ENCODE measurements at regions not wholly inside any gene's neighbourhood (a gene's known extent, or its start where the extent isn't known, plus 50 kb on each side); places are given as distances from the start of the nearest gene placed in this dataset.

DNA sequence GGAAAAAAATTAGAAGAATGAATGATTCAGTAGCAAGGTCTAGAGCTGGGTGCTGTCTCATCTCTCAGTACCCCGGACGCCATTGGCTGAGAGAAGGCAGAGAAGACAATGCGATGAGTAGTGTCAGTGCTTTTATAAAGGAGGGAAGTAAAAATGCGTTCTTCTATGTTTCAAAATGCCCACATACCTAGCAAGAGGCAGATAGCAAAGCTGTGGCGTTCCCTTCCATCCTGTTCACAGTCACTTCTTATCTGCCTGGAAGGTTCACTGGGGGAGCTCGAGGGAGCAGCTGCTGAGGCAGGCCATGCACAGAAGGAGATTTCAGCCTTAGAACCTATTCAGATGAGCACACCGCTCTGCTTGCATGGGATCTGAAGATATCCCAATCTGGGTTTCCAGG lies 234.0 kb downstream of the RPLP1 start:
- POLR2A ChIA-PET (ENCODE audit: unreplicated experiment): no interaction called here
- WGBS, 2 experiments (ENCODE audit: extremely low coverage in 2 of 2, insufficient read length in 1 of 2): no CpG with 5 or more reads among the region's 7 CpGs
- CTCF ChIA-PET: no interaction called here
- Histone ChIP-seq H3K9ac (ENCODE audit: low read depth, low read length) (no peak overlapping the region), H3K27ac (ENCODE audit: insufficient read depth, low read length) (no peak overlapping the region), H3K14ac (replicated peaks; ENCODE audit: low read depth, low read length) (no peak overlapping the region), H3K9me1 (ENCODE audit: insufficient read depth, low read length) (no peaks in the 10 kb centered on the region), H2AFZ (replicated peaks; ENCODE audit: low read length, poor library complexity) (no peak overlapping the region), H3K36me3 (ENCODE audit: control insufficient read depth, insufficient read depth, low read length) (no peaks in the 10 kb centered on the region), H3K23ac (ENCODE audit: low read depth, low read length) (no peak overlapping the region), H3K4ac (ENCODE audit: low read depth, low read length) (no peak overlapping the region), H3K18ac (ENCODE audit: low read depth, low read length) (no peak overlapping the region), H2BK120ac (ENCODE audit: low read depth, low read length) (no peak overlapping the region), H4K91ac (ENCODE audit: insufficient read depth, low read depth, low read length) (no peak overlapping the region), H2BK20ac (ENCODE audit: low read depth, low read length) (no peak overlapping the region), H2BK5ac (ENCODE audit: low read depth, low read length, poor library complexity, severe bottlenecking) (no peak overlapping the region), H3K9me3 (ENCODE audit: control insufficient read depth, insufficient read depth, low read length) (peaks cover 27% of the 10 kb centered on the region), H2AK9ac (replicated peaks; ENCODE audit: low read depth, low read length, poor library complexity) (no peak overlapping the region), H3K4me1 (ENCODE audit: control insufficient read depth, insufficient read depth, low read length) (no peaks in the 10 kb centered on the region), H3K27me3 (ENCODE audit: control insufficient read depth, insufficient read depth, low read length) (peaks cover 15% of the 10 kb centered on the region), H2BK15ac (ENCODE audit: low read depth, low read length) (no peak overlapping the region), H4K8ac (ENCODE audit: low read depth in 2 of 2, low read length in 2 of 2) (no peak overlapping the region), H3K56ac (ENCODE audit: extremely low read depth, insufficient read depth, low read length) (no peak overlapping the region), H3K4me3 (ENCODE audit: insufficient read depth, low read depth, low read length) (no peak overlapping the region), H4K20me1 (ENCODE audit: insufficient read depth, low read length) (no peaks in the 10 kb centered on the region), H4K5ac (ENCODE audit: low read depth, low read length) (no peak overlapping the region), H3K4me2 (ENCODE audit: low read depth, low read length) (no peak overlapping the region), H3K79me1 (ENCODE audit: low read depth in 1 of 2, low read length in 2 of 2) (no peaks in the 10 kb centered on the region), H2AK5ac (ENCODE audit: low read depth, low read length) (no peak overlapping the region)
- ATAC-seq (ENCODE audit: low read depth) (no peak), DNase-seq (no peak)
- BruUV-seq (replicated peaks): no TSS peak
- TF ChIP-seq MXI1 (IDR thresholded peaks at IDR 0.05; ENCODE audit: borderline replicate concordance, low read depth, low read length): no peak
- no peak for TF ChIP-seq FOS (IDR thresholded peaks at IDR 0.05; ENCODE audit: low read depth, low read length)
- TF ChIP-seq NFE2L2 (IDR thresholded peaks at IDR 0.05; ENCODE audit: low read depth, low read length): no peak
- TF ChIP-seq, protein P1, sequence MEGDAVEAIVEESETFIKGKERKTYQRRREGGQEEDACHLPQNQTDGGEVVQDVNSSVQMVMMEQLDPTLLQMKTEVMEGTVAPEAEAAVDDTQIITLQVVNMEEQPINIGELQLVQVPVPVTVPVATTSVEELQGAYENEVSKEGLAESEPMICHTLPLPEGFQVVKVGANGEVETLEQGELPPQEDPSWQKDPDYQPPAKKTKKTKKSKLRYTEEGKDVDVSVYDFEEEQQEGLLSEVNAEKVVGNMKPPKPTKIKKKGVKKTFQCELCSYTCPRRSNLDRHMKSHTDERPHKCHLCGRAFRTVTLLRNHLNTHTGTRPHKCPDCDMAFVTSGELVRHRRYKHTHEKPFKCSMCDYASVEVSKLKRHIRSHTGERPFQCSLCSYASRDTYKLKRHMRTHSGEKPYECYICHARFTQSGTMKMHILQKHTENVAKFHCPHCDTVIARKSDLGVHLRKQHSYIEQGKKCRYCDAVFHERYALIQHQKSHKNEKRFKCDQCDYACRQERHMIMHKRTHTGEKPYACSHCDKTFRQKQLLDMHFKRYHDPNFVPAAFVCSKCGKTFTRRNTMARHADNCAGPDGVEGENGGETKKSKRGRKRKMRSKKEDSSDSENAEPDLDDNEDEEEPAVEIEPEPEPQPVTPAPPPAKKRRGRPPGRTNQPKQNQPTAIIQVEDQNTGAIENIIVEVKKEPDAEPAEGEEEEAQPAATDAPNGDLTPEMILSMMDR (conservative IDR thresholded peaks at IDR 0.05; ENCODE audit: low read depth, low read length): no peak
- no peak for TF ChIP-seq MAFK (IDR thresholded peaks at IDR 0.05; ENCODE audit: low read depth, low read length)
- TF ChIP-seq RAD21 (IDR thresholded peaks at IDR 0.05; ENCODE audit: low read length): no peak
- TF ChIP-seq SMC3 (IDR thresholded peaks at IDR 0.05; ENCODE audit: low read depth, low read length): no peak
- TF ChIP-seq, protein P2, sequence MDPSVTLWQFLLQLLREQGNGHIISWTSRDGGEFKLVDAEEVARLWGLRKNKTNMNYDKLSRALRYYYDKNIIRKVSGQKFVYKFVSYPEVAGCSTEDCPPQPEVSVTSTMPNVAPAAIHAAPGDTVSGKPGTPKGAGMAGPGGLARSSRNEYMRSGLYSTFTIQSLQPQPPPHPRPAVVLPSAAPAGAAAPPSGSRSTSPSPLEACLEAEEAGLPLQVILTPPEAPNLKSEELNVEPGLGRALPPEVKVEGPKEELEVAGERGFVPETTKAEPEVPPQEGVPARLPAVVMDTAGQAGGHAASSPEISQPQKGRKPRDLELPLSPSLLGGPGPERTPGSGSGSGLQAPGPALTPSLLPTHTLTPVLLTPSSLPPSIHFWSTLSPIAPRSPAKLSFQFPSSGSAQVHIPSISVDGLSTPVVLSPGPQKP (IDR thresholded peaks at IDR 0.05; ENCODE audit: borderline replicate concordance, low read depth, low read length): no peak
- TF ChIP-seq, protein P3, sequence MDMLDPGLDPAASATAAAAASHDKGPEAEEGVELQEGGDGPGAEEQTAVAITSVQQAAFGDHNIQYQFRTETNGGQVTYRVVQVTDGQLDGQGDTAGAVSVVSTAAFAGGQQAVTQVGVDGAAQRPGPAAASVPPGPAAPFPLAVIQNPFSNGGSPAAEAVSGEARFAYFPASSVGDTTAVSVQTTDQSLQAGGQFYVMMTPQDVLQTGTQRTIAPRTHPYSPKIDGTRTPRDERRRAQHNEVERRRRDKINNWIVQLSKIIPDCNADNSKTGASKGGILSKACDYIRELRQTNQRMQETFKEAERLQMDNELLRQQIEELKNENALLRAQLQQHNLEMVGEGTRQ (IDR thresholded peaks at IDR 0.05; ENCODE audit: low read depth, low read length): no peak
- no peak for TF ChIP-seq CEBPB (IDR thresholded peaks at IDR 0.05; ENCODE audit: low read depth, low read length)
- TF ChIP-seq BHLHE40 (IDR thresholded peaks at IDR 0.05; ENCODE audit: low read depth, low read length): no peak
- no peak for TF ChIP-seq POLR2A (IDR thresholded peaks at IDR 0.05; ENCODE audit: low read depth, low read length)
- no peak for TF ChIP-seq MAZ (IDR thresholded peaks at IDR 0.05; ENCODE audit: borderline replicate concordance, low read depth, low read length)
- no peak for TF ChIP-seq CHD1 (IDR thresholded peaks at IDR 0.05; ENCODE audit: low read depth, low read length)
- TF ChIP-seq RFX5 (IDR thresholded peaks at IDR 0.05; ENCODE audit: low read depth, low read length): no peak
- no peak for TF ChIP-seq RCOR1 (IDR thresholded peaks at IDR 0.05; ENCODE audit: insufficient replicate concordance, low read length)
- in situ Hi-C loops (cut with MboI; ENCODE audit: low sequenced_read_pairs) (no loop called here), dilution Hi-C loops (cut with HindIII; ENCODE audit: low sequenced_read_pairs, unreplicated experiment) (no loop called here), intact Hi-C loops (cut with micrococcal nuclease) (no loop called here)
